HG02763 (cell line): ENCODE measurements at regions not wholly inside any gene's neighbourhood (a gene's known extent, or its start where the extent isn't known, plus 50 kb on each side); places are given as distances from the start of the nearest gene placed in this dataset.

ENCODE experiments used
- ATAC-seq: cut with Tn5 transposase; IDR thresholded peaks from one replicate; pipeline ENCODE4 v1.9.1; 2021; ENCODE audit warnings: mild to moderate bottlenecking, moderate library complexity; ENCODE audit not compliant: unreplicated experiment

GRCh38 chr3:178246004-178246403, 290.2 kb upstream of the KCNMB2 start:
- ATAC-seq, result no peak

GRCh38 chr3:178255315-178255714, 280.9 kb upstream of the KCNMB2 start:
- no peak for ATAC-seq

- ATAC-seq, result no peak
Observed at GRCh38 chr3:178257491-178257890, 278.7 kb upstream of the KCNMB2 start.

- ATAC-seq, result no peak
Observed at GRCh38 chr3:178258121-178258520, 278.1 kb upstream of the KCNMB2 start.

GRCh38 chr3:178259703-178260102, 276.5 kb upstream of the KCNMB2 start:
- no peak for ATAC-seq

- ATAC-seq, result no peak
Observed at GRCh38 chr3:178260887-178261565, 275.2 kb upstream of the KCNMB2 start.

GRCh38 chr3:178263236-178263916, 272.9 kb upstream of the KCNMB2 start:
- no peak for ATAC-seq

- no peak for ATAC-seq
Observed at GRCh38 chr3:178267158-178267844, 268.9 kb upstream of the KCNMB2 start.

- no peak for ATAC-seq
Observed at GRCh38 chr3:178270838-178271237, 265.4 kb upstream of the KCNMB2 start.

GRCh38 chr3:178271740-178272387, 264.4 kb upstream of the KCNMB2 start:
- ATAC-seq, result no peak

GRCh38 chr3:178272841-178273240, 263.4 kb upstream of the KCNMB2 start:
- ATAC-seq, result no peak

GRCh38 chr3:178274711-178275110, 261.5 kb upstream of the KCNMB2 start:
- no peak for ATAC-seq

- ATAC-seq, result no peak
Observed at GRCh38 chr3:178275311-178275710, 260.9 kb upstream of the KCNMB2 start.

- ATAC-seq, result no peak
Observed at GRCh38 chr3:178275793-178276192, 260.4 kb upstream of the KCNMB2 start.

GRCh38 chr3:178277605-178278004, 258.6 kb upstream of the KCNMB2 start:
- ATAC-seq, result no peak

GRCh38 chr3:178283561-178283960, 252.7 kb upstream of the KCNMB2 start:
- ATAC-seq, result no peak

GRCh38 chr3:178284181-178284580, 252.1 kb upstream of the KCNMB2 start:
- no peak for ATAC-seq

- no peak for ATAC-seq
Observed at GRCh38 chr3:178288074-178288473, 248.2 kb upstream of the KCNMB2 start.

GRCh38 chr3:178289544-178290160, 246.6 kb upstream of the KCNMB2 start:
- peak; percentile 52 for ATAC-seq

GRCh38 chr3:178291574-178292370, 244.5 kb upstream of the KCNMB2 start:
- ATAC-seq, result no peak
